ENCODE measurements at regions not wholly inside any gene's neighbourhood (a gene's known extent, or its start where the extent isn't known, plus 50 kb on each side); places are given as distances from the start of the nearest gene placed in this dataset.
"Not testable (repeated sequence)": the region's sequence is repeated elsewhere in the genome, so short reads cannot be mapped to it uniquely, and the experiment has no call there.

DNA sequence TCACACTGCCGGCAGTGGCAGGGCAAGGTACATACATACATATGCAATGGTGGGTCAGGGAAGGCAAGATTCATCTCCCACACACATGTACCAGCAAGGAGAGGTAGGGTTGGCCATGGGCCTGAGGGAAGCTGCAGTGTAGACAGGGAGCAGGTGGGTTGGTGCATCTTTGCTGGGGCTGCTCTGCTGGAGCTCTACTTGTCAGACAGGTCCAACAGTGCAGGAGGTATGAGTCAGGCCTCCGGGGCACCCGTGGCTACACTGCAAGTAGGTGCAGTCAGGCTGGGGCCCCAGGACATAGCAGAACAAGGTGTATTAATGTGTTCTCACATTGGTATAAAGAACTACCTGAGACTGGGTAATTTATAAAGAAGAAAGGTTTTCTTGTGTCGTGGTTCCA, 281.1 kb upstream of the COL3A1 start:
- H3K4me3 ChIP-seq: no peak overlapping the region
- intact Hi-C loops (cut with DNase I; ENCODE audit: low total_unique reads): no loop called here
- H3K36me3 ChIP-seq: no peaks in the 10 kb centered on the region
- no peaks in the 10 kb centered on the region for H3K27me3 ChIP-seq
- TF ChIP-seq, protein P1, sequence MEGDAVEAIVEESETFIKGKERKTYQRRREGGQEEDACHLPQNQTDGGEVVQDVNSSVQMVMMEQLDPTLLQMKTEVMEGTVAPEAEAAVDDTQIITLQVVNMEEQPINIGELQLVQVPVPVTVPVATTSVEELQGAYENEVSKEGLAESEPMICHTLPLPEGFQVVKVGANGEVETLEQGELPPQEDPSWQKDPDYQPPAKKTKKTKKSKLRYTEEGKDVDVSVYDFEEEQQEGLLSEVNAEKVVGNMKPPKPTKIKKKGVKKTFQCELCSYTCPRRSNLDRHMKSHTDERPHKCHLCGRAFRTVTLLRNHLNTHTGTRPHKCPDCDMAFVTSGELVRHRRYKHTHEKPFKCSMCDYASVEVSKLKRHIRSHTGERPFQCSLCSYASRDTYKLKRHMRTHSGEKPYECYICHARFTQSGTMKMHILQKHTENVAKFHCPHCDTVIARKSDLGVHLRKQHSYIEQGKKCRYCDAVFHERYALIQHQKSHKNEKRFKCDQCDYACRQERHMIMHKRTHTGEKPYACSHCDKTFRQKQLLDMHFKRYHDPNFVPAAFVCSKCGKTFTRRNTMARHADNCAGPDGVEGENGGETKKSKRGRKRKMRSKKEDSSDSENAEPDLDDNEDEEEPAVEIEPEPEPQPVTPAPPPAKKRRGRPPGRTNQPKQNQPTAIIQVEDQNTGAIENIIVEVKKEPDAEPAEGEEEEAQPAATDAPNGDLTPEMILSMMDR (IDR thresholded peaks at IDR 0.05): no peak
- TF ChIP-seq POLR2A (IDR thresholded peaks at IDR 0.05): no peak
- H3K27ac ChIP-seq: no peak overlapping the region
- H3K4me1 ChIP-seq: no peaks in the 10 kb centered on the region
- H3K9me3 ChIP-seq: no peaks in the 10 kb centered on the region
- DNase-seq: no peak

DNA sequence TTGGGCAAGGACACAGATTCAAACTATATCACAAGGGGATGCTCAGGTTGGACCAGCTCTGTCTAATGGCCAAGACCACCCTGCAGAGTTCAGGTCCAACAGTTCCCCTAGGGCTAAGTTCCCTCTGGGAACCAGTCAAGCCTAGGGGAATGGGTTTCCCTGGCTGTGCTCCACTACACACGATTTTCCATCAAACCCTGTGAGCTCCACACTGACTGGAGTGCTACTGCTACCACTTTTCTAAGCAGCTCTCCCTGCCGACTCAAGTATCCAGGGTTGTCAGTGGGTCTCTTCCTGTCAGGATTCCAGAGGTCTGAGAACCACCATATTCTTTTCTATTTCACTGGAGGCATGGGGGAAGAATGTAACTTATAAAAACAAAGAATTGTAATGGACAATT, 280.4 kb upstream of the COL3A1 start:
- no peaks in the 10 kb centered on the region for H3K36me3 ChIP-seq
- intact Hi-C loops (cut with DNase I; ENCODE audit: low total_unique reads): no loop called here
- no peak for DNase-seq
- TF ChIP-seq, protein P1 (IDR thresholded peaks at IDR 0.05): no peak
- TF ChIP-seq POLR2A (IDR thresholded peaks at IDR 0.05): no peak
- H3K27me3 ChIP-seq: no peaks in the 10 kb centered on the region
- H3K27ac ChIP-seq: no peak overlapping the region
- H3K4me1 ChIP-seq: no peaks in the 10 kb centered on the region
- no peak overlapping the region for H3K4me3 ChIP-seq
- no peaks in the 10 kb centered on the region for H3K9me3 ChIP-seq

DNA sequence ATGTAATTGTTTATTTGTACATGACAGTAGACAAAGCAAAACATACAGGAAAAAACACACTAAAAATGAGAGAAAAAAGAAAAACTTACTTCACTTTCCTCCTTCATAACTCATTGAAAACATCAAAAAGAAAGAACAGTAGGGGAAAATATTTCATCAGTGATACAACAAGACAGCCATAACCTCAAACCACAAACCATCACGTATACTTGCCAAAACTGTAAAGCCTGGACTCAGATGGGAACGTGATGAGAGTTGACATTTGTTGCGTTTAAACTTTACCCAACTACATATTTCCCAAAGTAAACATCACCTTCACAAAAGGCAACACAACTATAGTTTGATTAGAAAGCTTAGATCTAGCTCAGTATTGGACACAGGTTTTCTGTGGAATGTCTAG, 278.2 kb upstream of the COL3A1 start:
- Histone ChIP-seq H3K4me3 (no peak overlapping the region), H3K36me3 (no peaks in the 10 kb centered on the region), H3K27ac (no peak overlapping the region), H3K9me3 (no peaks in the 10 kb centered on the region), H3K4me1 (no peaks in the 10 kb centered on the region), H3K27me3 (no peaks in the 10 kb centered on the region)
- intact Hi-C loops (cut with DNase I; ENCODE audit: low total_unique reads): no loop called here
- TF ChIP-seq, protein P1 (IDR thresholded peaks at IDR 0.05): no peak
- DNase-seq: no peak

DNA sequence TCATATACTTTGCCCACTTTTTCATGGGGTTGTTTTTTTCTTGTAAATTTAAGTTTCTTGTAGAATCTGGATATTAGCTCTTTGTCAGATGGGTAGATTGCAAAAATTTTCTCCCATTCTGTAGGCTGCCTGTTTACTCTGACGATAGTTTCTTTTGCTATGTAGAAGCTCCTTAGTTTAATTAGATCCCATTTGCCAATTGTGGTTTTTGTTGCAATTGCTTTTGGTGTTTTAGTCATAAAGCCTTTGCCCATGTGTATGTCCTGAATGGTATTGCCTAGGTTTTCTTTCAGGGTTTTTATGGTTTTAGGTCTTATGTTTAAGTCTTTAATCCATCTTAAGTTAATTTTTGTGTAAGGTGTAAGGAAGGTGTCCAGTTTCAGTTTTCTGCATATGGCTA, 276.0 kb upstream of the COL3A1 start:
- DNase-seq; H3K4me1 ChIP-seq; H3K27ac ChIP-seq; H3K4me3 ChIP-seq; H3K9me3 ChIP-seq; H3K36me3 ChIP-seq; intact Hi-C loops (cut with DNase I; ENCODE audit: low total_unique reads); H3K27me3 ChIP-seq: not testable (repeated sequence)

DNA sequence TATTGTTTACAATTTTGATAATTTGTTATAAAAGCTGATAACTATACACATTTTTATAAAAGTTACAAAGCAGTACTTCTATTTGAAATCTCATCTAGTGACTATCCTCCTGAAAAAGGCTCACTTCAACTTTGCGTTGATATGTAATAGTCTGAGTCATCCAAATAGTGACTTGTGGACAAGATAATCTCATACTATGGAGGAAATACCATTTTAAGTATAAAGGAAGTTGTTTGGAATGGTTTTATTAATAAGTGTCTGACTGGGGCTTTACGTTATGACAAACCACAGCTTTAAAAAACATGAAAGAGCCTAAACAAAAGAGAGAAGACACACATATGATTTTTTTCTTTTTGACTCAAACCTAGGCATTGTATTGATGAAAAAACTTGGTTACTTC, 272.3 kb upstream of the COL3A1 start:
- Histone ChIP-seq H3K4me1 (no peaks in the 10 kb centered on the region), H3K9me3 (no peaks in the 10 kb centered on the region), H3K4me3 (no peak overlapping the region), H3K36me3 (no peaks in the 10 kb centered on the region), H3K27ac (no peak overlapping the region), H3K27me3 (no peaks in the 10 kb centered on the region)
- intact Hi-C loops (cut with DNase I; ENCODE audit: low total_unique reads): no loop called here
- DNase-seq: no peak
- TF ChIP-seq POLR2A (IDR thresholded peaks at IDR 0.05): no peak
- TF ChIP-seq, protein P1 (IDR thresholded peaks at IDR 0.05): no peak

DNA sequence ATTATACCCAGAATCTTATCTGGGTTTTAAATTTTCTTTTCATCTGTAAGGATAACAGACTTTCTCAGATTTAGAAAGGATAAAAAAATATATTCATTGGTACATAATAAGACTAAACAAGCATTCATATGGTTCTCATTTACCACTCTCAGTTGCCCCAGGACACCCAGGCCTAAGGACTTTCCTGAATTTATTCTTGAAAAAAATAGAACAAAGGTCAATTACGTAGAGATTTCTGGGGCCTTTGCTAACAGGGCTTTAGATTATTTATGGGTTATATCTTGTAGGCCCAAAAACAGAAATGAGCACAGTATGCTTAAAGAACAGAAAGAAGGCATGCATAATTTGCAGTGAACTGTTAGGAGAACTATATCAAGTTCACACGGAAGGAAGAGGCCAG, 269.0 kb upstream of the COL3A1 start:
- no peak overlapping the region for H3K4me3 ChIP-seq
- intact Hi-C loops (cut with DNase I; ENCODE audit: low total_unique reads): no loop called here
- H3K36me3 ChIP-seq: no peaks in the 10 kb centered on the region
- no peaks in the 10 kb centered on the region for H3K9me3 ChIP-seq
- TF ChIP-seq POLR2A (IDR thresholded peaks at IDR 0.05): no peak
- TF ChIP-seq, protein P1 (IDR thresholded peaks at IDR 0.05): no peak
- no peaks in the 10 kb centered on the region for H3K27me3 ChIP-seq
- no peak for DNase-seq
- no peak overlapping the region for H3K27ac ChIP-seq
- no peaks in the 10 kb centered on the region for H3K4me1 ChIP-seq
